ENCODE measurements at regions not wholly inside any gene's neighbourhood (a gene's known extent, or its start where the extent isn't known, plus 50 kb on each side); places are given as distances from the start of the nearest gene placed in this dataset.

GRCh38 chr18:72692086-72692485 is 147.9 kb upstream of the CBLN2 start:
- no peak for DNase-seq (ENCODE audit: low spot score)

- no peak for DNase-seq (ENCODE audit: low spot score)
Measured at GRCh38 chr18:72687736-72688135, 143.6 kb upstream of the CBLN2 start.

- DNase-seq (ENCODE audit: low spot score) = no peak
Measured at GRCh38 chr18:72675394-72675793, 131.3 kb upstream of the CBLN2 start.

- no peak for DNase-seq (ENCODE audit: low spot score)
Measured at GRCh38 chr18:72674710-72675109, 130.6 kb upstream of the CBLN2 start.

- no peak for DNase-seq (ENCODE audit: low spot score)
Measured at GRCh38 chr18:72673242-72673641, 129.1 kb upstream of the CBLN2 start.

- DNase-seq (ENCODE audit: low spot score) = peak; percentile 5
Measured at GRCh38 chr18:72672364-72673184, 128.4 kb upstream of the CBLN2 start.

- no peak for DNase-seq (ENCODE audit: low spot score)
Measured at GRCh38 chr18:72667932-72668331, 123.8 kb upstream of the CBLN2 start.

GRCh38 chr18:72652990-72653593 is 109.0 kb upstream of the CBLN2 start:
- no peak for DNase-seq (ENCODE audit: low spot score)

- DNase-seq (ENCODE audit: low spot score) = no peak
Measured at GRCh38 chr18:72651033-72651432, 106.9 kb upstream of the CBLN2 start.

GRCh38 chr18:72648481-72648960 is 104.4 kb upstream of the CBLN2 start:
- no peak for DNase-seq (ENCODE audit: low spot score)

- DNase-seq (ENCODE audit: low spot score) = no peak
Measured at GRCh38 chr18:72648079-72648478, 103.9 kb upstream of the CBLN2 start.

- DNase-seq (ENCODE audit: low spot score) = no peak
Measured at GRCh38 chr18:72640557-72640956, 96.4 kb upstream of the CBLN2 start.

- DNase-seq (ENCODE audit: low spot score) = no peak
Measured at GRCh38 chr18:72638376-72638775, 94.2 kb upstream of the CBLN2 start.

GRCh38 chr18:72637721-72638120 is 93.6 kb upstream of the CBLN2 start:
- no peak for DNase-seq (ENCODE audit: low spot score)

- no peak for DNase-seq (ENCODE audit: low spot score)
Measured at GRCh38 chr18:72637299-72637698, 93.2 kb upstream of the CBLN2 start.

GRCh38 chr18:72636611-72637010 is 92.5 kb upstream of the CBLN2 start:
- no peak for DNase-seq (ENCODE audit: low spot score)

- DNase-seq (ENCODE audit: low spot score) = no peak
Measured at GRCh38 chr18:72634500-72634899, 90.4 kb upstream of the CBLN2 start.

- no peak for DNase-seq (ENCODE audit: low spot score)
Measured at GRCh38 chr18:72630991-72631390, 86.8 kb upstream of the CBLN2 start.

GRCh38 chr18:72623444-72623843 is 79.3 kb upstream of the CBLN2 start:
- no peak for DNase-seq (ENCODE audit: low spot score)

- no peak for DNase-seq (ENCODE audit: low spot score)
Measured at GRCh38 chr18:72613534-72613930, 69.4 kb upstream of the CBLN2 start.

- DNase-seq (ENCODE audit: low spot score) = no peak
Measured at GRCh38 chr18:72612894-72613533, 68.9 kb upstream of the CBLN2 start.

GRCh38 chr18:72605376-72605775 is 61.2 kb upstream of the CBLN2 start:
- no peak for DNase-seq (ENCODE audit: low spot score)

- no peak for DNase-seq (ENCODE audit: low spot score)
Measured at GRCh38 chr18:72601944-72602343, 57.8 kb upstream of the CBLN2 start.
